HT1080 (cell line): ENCODE measurements at regions not wholly inside any gene's neighbourhood (a gene's known extent, or its start where the extent isn't known, plus 50 kb on each side); places are given as distances from the start of the nearest gene placed in this dataset.

Experiments
- DNase-seq: peaks from one replicate; pipeline ENCODE4 v3.0.0-alpha.2; 2015; ENCODE audit warnings: low read depth

DNA sequence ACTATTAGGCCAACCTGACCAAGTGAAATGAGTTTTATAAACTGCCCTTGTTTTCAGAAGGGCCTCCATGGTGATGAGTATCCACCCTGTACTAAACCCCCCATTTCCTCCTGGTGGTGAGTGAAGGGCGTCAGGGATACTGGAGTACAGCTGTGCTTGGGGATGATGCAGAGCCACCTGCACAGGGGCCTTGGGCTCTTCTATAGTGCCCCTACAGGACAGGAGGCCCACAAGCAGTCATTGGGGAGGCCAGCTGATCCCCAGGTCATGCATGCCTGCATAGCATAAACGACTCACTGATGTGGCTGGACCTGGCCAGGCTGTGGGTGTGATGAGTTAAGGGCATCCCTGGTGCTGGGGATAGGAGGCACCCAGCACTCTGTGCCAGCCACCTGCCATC lies 114.1 kb upstream of the CELF2 start:
- DNase-seq: peak; percentile 4

- no peak for DNase-seq
These were observed 107.0 kb upstream of the CELF2 start for GRCh38 chr10:10910634-10911033.

DNA sequence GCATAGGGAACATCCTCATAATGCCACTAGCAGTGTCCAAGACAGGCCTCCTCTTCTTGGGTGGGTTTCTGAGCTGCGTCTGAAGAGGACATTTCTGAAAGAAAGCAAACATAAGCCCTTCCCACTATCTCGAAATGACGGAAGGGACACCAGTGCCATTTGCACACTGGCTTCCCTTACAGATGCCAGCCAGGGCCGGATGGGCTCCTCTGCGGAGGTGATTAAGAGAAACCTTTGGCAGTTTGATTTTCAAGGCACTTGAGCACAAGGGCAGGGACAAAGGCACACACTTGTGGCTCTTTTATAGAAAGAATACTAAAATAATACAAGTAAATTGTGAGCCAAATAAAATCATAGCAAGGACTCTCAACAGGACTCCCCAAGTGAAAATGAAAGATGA lies 106.6 kb upstream of the CELF2 start:
- no peak for DNase-seq

DNA sequence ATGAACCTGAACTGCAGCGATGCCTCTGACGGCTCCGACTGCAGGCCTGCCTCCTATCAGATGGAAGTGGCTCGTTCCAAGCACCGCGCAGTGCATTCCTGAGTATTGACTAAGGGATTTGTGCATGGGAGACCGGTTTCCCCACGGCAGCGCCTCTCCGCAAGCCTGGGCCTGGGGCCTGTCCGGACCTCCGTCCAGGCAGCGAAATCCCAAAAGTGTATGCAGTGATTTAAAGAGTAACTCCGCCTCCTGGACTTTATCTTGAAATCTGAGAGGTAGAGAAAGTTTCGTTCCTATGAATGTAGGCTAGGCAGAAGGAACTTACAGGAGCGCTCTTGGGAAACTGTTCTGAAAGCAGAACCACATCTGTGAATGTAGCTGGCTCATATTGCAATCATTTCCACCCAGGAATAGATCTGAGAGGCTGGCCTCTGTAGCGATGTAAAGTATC lies 106.2 kb upstream of the CELF2 start:
- DNase-seq: peak; percentile 65

DNA sequence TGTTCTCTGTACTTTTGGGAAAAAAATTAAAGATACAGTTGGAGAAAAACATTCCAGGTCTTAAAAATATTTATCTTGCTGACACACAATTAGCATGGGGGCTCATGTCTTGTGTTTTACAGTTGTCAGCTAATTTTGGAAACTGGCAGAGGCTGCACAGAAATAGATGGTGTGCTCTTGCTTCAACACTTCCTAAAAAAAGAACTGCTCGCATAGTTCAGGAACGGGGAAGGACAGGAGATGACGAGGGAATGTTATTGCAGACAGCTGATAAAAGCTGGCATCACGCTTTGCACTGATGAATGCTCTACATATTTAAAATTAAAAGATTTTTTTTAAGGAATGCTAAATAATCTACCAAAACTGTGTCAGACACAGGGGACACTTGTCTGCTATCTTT lies 103.5 kb upstream of the CELF2 start:
- no peak for DNase-seq

GRCh38 chr10:10915215-10915614 lies 102.5 kb upstream of the CELF2 start:
- DNase-seq: no peak

GRCh38 chr10:10917031-10917430 lies 100.6 kb upstream of the CELF2 start:
- no peak for DNase-seq

DNA sequence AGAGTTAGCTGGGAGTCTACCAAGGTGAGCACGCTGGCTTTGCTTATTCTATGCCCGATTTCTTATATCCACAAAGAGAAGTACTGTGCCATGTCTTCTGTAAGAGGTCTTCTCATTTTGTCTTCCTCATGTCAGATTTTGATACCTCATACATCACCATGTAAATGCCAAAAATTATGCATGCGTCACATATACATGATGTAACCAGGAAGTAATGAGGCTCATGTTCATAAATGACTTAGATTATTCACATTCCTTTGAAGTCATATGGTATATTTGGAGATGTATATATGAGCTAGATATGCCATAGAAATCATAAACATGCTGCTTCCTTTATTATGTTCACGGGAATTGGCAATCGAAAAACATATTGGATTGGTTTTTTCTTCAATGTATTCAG lies 97.7 kb upstream of the CELF2 start:
- DNase-seq: no peak

DNA sequence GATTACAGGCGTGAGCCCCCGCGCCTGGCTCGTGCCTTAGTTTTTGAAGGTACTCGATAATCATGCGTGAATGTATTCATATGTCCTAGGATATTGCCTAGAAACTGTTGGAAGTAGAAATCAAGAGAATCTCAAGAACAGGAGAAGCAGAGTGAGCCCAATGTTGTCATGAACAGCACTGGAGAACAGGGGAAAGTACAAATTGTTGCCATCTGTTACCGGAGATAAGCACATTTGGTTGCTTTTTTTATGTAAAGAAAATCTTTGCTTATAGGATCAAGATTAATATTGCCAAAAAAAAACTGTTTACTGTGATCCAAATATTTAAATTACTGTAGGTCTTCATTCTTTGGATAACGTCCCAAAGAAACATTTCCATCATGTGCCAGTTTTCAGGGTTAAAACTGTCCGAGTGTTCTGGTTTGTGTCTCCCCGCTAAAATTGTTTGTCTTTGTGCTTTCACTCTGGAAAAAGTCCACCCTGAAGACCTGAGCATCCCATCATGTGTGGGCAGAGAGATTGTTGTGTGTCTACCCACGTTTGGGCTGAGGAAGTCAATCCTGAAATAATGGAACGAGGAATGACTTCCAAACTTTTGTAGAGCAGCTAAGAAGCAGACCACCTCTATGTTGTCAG lies 95.7 kb upstream of the CELF2 start:
- no peak for DNase-seq

GRCh38 chr10:10923029-10923651 lies 94.5 kb upstream of the CELF2 start:
- no peak for DNase-seq

DNA sequence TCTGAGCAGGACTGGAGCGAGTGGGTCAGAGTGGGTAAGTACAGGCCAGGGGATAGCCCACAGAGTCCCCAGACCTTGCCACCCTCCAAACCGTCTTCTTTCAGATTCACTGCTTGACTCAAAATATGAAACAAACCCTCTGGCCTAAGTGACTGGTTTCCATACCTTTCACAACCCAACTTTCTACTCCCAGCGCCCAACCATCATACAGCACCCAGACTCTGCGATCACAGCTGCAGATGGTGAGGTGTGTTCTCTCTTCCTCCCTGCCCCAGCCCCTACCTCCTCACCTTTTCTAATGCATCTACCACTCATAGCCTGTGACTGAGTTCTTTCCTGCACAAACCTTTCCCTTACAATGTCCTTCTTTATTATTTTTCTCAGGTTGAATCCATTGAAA lies 92.0 kb upstream of the CELF2 start:
- no peak for DNase-seq

DNA sequence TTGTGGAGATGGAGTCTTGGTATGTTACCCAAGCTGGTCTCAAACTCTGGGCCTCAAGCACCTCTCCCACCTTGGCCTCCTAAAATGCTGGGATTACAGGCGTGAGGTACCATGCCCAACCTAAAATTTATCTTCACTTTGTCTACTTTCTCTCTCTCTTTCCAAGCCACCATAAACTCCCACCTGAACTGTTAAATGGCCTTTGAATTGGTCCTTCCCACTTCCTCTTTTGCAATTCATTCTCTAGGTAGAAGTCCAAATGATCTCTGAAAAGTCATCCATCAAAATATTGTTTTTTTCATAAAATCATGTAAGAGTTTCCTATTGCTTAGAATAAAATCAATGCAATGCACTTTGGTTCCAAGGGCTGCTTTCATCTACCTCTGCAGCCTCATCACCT lies 90.1 kb upstream of the CELF2 start:
- no peak for DNase-seq

DNA sequence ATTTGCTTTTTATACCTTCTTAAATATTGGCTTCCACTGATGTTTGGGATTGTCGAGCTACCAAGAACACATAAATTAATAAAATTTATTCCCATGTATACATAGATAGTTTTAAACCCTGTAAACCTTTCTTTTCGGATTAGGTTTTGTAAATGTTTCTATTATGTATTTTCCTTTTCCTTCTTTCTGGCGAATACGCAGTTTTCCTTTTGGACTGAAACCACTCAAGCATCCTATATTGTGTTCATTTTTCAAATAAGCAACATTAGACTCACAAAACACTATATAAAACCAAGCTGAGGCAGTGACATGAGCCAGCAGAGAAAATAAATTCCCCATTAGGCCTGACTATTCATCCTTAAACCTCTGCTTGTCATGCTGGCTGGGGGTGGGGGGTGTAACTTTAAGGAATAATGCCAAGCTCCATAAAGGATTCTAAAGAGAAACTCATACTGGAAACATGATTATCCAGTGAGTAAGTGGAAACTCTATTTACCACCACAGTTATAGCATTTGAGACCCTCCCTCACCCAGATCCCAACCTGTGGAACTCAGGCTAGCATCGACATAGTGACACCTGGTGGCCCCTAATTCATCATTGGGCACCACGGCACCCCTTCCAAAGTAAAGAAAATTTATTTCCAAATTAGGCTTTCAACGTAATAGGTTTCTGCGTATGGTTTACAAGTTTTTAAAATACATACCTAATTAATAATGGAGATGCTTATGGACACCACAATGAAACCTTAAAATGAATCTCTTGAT lies 86.5 kb upstream of the CELF2 start:
- no peak for DNase-seq

DNA sequence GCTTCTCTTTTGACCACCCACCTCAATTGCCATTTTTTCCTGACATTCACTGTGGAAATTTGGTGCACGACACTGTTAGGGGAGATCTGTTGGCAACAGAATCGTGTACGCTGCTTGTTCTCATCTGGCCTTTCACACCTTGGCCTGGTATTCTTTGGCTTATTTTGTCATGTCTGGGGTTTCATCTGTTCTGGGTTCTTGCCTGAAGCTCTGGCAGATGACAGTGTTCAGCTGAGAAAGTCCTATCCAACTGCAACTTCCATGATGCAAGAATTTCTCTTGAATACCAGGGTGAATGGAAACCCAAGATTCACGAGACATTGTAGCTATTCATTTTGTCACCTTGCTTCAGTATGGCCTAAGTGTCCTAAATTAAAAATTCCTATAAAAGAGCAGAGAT lies 82.6 kb upstream of the CELF2 start:
- no peak for DNase-seq

DNA sequence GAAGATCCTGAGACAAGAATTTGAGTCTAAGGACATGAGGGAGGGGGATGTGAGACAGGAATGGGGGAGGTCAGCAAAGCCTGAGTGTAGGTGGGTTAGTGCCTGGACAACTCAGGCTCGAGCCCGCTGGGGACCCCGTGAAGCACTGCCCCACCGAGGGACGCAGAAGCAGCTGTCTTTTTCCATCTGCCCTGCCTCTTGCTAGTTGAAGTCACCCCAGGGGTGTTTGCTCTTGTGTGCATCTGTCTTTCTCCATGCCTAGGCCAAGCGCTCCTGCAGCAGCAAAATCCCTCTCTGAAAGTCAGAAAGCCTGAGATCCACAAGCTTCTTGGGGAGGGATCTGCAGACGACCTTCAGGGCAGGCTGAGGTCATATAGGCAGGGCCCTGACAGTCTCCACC lies 79.0 kb upstream of the CELF2 start:
- DNase-seq: no peak

DNA sequence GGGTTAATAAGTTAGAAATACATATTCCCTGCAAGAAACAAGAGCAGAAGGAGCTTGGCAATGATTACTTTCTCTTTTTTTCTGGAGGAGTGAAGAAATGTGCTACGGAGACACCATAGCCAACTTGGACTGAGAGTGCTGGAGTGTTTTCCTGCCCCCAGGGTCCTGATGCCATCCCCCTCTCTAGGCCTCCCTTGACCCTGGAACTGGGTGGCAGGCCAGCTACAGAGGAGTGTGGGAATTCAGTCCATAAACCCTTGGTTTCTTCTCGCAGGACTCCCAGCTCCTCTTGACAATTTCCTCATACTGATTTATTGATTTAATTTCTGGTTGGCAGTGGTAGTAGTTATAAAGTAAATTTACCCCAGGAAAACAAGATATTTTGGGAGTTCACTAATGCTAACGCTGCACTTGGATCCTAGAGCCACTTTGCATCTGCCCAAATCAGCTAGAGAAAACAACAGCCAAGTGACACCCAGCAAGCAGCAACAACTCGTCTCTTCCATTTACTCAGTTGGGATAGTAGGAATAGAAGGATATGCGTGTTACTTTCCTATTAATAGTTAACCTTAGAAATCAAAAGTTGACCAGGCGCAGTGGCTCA lies 76.4 kb upstream of the CELF2 start:
- no peak for DNase-seq

GRCh38 chr10:10942441-10942840 lies 75.2 kb upstream of the CELF2 start:
- no peak for DNase-seq

DNA sequence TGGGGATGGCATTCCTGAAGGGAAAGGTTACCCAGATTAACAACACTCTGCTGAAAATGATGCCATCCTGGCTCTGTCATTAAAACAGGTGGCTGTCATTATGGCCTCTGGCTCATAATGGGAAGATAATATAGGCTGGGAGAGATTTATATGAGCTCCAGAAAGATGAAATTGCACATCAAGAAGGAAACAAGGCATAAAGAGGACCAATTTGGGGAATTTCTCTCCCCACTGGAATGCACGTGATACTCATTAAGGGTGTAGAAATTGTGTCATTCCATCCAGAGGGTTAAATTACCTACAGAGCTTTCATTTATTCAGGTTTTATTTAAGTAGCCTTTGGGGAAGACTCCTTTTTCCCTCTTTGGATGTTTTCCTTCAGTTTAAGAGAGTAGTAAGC lies 71.6 kb upstream of the CELF2 start:
- no peak for DNase-seq

DNA sequence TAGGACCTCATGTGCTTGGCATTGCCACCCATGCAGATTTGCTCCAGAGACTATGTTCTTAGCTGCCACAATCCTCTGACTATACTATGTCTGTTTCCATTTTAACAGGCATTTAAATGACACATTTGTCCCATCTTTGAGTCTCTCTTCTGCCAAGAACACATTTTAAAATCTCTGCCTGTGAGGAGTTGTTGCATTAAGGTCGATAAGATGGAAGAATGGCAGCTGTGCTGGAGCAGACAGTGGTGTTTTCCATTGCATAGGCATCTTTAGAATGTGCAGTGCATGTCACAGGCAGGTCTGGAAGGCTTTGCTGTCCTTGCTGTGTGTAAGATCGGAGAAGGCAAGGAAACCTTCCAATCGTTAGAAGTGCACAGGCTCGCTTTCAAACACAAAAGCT lies 70.9 kb upstream of the CELF2 start:
- DNase-seq: no peak

DNA sequence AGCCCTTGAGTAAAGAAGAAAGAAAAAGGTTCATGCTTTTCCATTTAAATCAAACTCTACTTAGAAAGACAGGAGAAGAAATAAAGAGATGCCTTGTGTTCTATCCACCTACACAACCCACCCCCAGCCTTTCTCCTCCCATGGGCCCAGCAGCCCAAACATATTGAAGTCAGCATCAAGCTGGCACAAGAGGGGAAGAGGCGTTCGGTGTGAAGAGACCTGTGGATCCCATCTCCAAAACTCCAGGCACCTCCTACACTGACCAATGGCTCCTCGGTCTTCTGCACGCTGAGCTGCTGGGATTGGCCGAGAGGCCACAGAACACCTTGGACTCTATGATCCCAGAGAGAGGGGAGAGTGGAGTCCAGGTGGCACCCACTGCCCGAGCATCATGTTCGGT lies 66.0 kb upstream of the CELF2 start:
- no peak for DNase-seq

- DNase-seq: no peak
These were observed 64.9 kb upstream of the CELF2 start for GRCh38 chr10:10952800-10953199.
